Liver (tissue), 3 donors: ENCODE measurements at regions not wholly inside any gene's neighbourhood (a gene's known extent, or its start where the extent isn't known, plus 50 kb on each side); places are given as distances from the start of the nearest gene placed in this dataset.

Source experiments
- CTCF ChIP-seq: fragments of 150-350 bp; IDR thresholded peaks from 2 replicates; pipeline ENCODE4 v1.5.1; 2017; ENCODE audit warnings: improper control_type of control experiment, low read depth, low read length; ENCODE audit not compliant: missing input control
- HNF4A ChIP-seq, 2 donors: conservative IDR thresholded peaks; 2 replicates each; pipeline ENCODE4 v1.6.1; 2016; ENCODE audit warnings: antibody characterized with exemption in 2 of 2, mild to moderate bottlenecking in 2 of 2
- NR2F2 ChIP-seq: IDR thresholded peaks from 2 replicates; pipeline ENCODE4 v1.6.1; 2016; ENCODE audit warnings: antibody characterized with exemption
- RAD21 ChIP-seq, 2 donors: IDR thresholded peaks; 2 replicates each; pipeline ENCODE4 v1.6.1; 2016; ENCODE audit warnings: antibody characterized with exemption in 2 of 2, mild to moderate bottlenecking in 2 of 2
- REST ChIP-seq: IDR thresholded peaks from 2 replicates; pipeline ENCODE4 v1.6.1; 2016; ENCODE audit warnings: antibody characterized with exemption, mild to moderate bottlenecking
- SP1 ChIP-seq: IDR thresholded peaks from 2 replicates; pipeline ENCODE4 v1.6.1; 2018; ENCODE audit warnings: antibody characterized with exemption, mild to moderate bottlenecking
- TAF1 ChIP-seq: conservative IDR thresholded peaks from 2 replicates; pipeline ENCODE4 v1.6.1; 2016; ENCODE audit warnings: antibody characterized with exemption, mild to moderate bottlenecking
- ZBTB33 ChIP-seq: IDR thresholded peaks from 2 replicates; pipeline ENCODE4 v1.6.1; 2016; ENCODE audit warnings: antibody characterized with exemption
- donor health status: healthy.
- donor health status: healthy.

- TF ChIP-seq ZBTB33 (no peak), NR2F2 (no peak), CTCF (no peak), RAD21 (IDR thresholded peaks at IDR 0.05) (no peak), SP1 (no peak), TAF1 (no peak), REST (no peak), HNF4A (conservative IDR thresholded peaks at IDR 0.05) (no peak)
Observed at GRCh38 chr2:30375915-30376314, 71.1 kb upstream of the LCLAT1 start.
